ENCODE measurements at regions not wholly inside any gene's neighbourhood (a gene's known extent, or its start where the extent isn't known, plus 50 kb on each side); places are given as distances from the start of the nearest gene placed in this dataset.

GRCh38 chr13:50220938-50221337 lies 205.7 kb downstream of the KCNRG start:
- Histone ChIP-seq H3K4me1 (ENCODE audit: insufficient read depth, low read length) (no peaks in the 10 kb centered on the region), H2AK5ac (ENCODE audit: insufficient read length, low read length) (no peak overlapping the region), H3K27ac (ENCODE audit: insufficient read length, low read depth, low read length) (no peak overlapping the region), H2AFZ (ENCODE audit: low read length) (no peak overlapping the region), H3T11ph (ENCODE audit: low read length) (no peak overlapping the region), H3K23me2 (ENCODE audit: insufficient read length, low read depth, low read length, poor library complexity, severe bottlenecking) (no peaks in the 10 kb centered on the region), H3K9me3 (ENCODE audit: control insufficient read depth, low read depth, low read length) (no peaks in the 10 kb centered on the region), H3K79me1 (ENCODE audit: insufficient read depth, low read depth, low read length, poor library complexity, severe bottlenecking) (no peaks in the 10 kb centered on the region), H3K9ac (ENCODE audit: extremely low read depth, insufficient read length, low read length) (no peak overlapping the region), H3K79me2 (ENCODE audit: insufficient read depth, low read length) (no peaks in the 10 kb centered on the region), H3K4ac (ENCODE audit: low read depth, low read length) (no peak overlapping the region), H4K20me1 (ENCODE audit: control insufficient read depth, insufficient read depth, insufficient read length) (no peaks in the 10 kb centered on the region), H2BK12ac (ENCODE audit: insufficient read length, low read depth, low read length) (no peak overlapping the region), H4K8ac (replicated peaks; ENCODE audit: insufficient read length, low read depth, low read length) (no peak overlapping the region), H2BK120ac (ENCODE audit: low read depth, low read length, poor library complexity, severe bottlenecking) (no peak overlapping the region), H3K4me2 (ENCODE audit: insufficient read depth, insufficient read length, low read length) (no peak overlapping the region), H2BK15ac (ENCODE audit: low read depth, low read length) (no peak overlapping the region), H2BK20ac (ENCODE audit: low read depth, low read length, poor library complexity, severe bottlenecking) (no peak overlapping the region), H2BK5ac (ENCODE audit: insufficient read length, low read length) (no peak overlapping the region), H4K5ac (ENCODE audit: insufficient read length, low read depth, low read length) (no peak overlapping the region), H3K18ac (ENCODE audit: insufficient read length, low read depth, low read length) (no peak overlapping the region), H4K91ac (ENCODE audit: insufficient read length, low read depth, low read length) (no peak overlapping the region), H3K27me3 (ENCODE audit: insufficient read depth, low read length) (no peaks in the 10 kb centered on the region), H3K56ac (ENCODE audit: insufficient read length, low read depth, low read length) (no peak overlapping the region), H3K14ac (ENCODE audit: insufficient read depth, low read length) (no peak overlapping the region), H3K23ac (ENCODE audit: insufficient read length, low read depth, low read length) (no peak overlapping the region)
- Mint-ChIP-seq H3K36me3 (ENCODE audit: insufficient read depth in 1 of 3, low read depth in 3 of 3) (peaks cover 0 to 13% (median 2%) of the 10 kb centered on the region in 3 experiments; a peak in 2 of 7 replicates), H3K27ac (no peak overlapping the region), H3K4me1 (peaks cover 6 to 10% of the 10 kb centered on the region in 2 experiments), H3K9me3 (peaks cover 2 to 12% of the 10 kb centered on the region in 2 experiments; a peak in 4 of 5 replicates), H3K4me3 (no peak overlapping the region), H3K27me3 (ENCODE audit: low read depth) (no peaks in the 10 kb centered on the region)
- no CpG with 5 or more reads among the region's 4 CpGs for WGBS (ENCODE audit: extremely low coverage, insufficient read length, low lambda C conversion rate)
- DNase-seq, result no peak
- TF ChIP-seq, protein P1, sequence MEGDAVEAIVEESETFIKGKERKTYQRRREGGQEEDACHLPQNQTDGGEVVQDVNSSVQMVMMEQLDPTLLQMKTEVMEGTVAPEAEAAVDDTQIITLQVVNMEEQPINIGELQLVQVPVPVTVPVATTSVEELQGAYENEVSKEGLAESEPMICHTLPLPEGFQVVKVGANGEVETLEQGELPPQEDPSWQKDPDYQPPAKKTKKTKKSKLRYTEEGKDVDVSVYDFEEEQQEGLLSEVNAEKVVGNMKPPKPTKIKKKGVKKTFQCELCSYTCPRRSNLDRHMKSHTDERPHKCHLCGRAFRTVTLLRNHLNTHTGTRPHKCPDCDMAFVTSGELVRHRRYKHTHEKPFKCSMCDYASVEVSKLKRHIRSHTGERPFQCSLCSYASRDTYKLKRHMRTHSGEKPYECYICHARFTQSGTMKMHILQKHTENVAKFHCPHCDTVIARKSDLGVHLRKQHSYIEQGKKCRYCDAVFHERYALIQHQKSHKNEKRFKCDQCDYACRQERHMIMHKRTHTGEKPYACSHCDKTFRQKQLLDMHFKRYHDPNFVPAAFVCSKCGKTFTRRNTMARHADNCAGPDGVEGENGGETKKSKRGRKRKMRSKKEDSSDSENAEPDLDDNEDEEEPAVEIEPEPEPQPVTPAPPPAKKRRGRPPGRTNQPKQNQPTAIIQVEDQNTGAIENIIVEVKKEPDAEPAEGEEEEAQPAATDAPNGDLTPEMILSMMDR (conservative IDR thresholded peaks at IDR 0.05), result no peak

All from H9 (cell line).